Heart left ventricle (tissue), 16 donors: ENCODE measurements at regions not wholly inside any gene's neighbourhood (a gene's known extent, or its start where the extent isn't known, plus 50 kb on each side); places are given as distances from the start of the nearest gene placed in this dataset.

Source experiments
- ATAC-seq, 4 donors: fragments of 200-7000 bp; cut with Tn5 transposase; one replicate each; pipeline ENCODE4 v1.9.1; 2020 to 2022; ENCODE audit warnings: moderate library complexity in 4 of 4, mild to moderate bottlenecking in 3 of 4, moderate number of reproducible peaks in 1 of 4
- DNase-seq, 5 donors: peaks; one replicate each; pipeline ENCODE4 v3.0.0-alpha.2; 2020
- H3K27ac ChIP-seq, 12 donors: fragments of 200-600 bp; sonication (generic) in 4 of 12; one replicate each; pipeline versions ENCODE4 v1.5.0 to v1.8.0; 2016 to 2022; ENCODE audit warnings: mild to moderate bottlenecking in 2 of 12
- H3K27me3 ChIP-seq, 9 donors: fragments of 200-600 bp; sonication (generic) in 2 of 9; one replicate each; pipeline versions ENCODE4 v1.5.1 to v1.8.0; 2016 to 2022; ENCODE audit warnings: mild to moderate bottlenecking in 3 of 9
- H3K36me3 ChIP-seq, 9 donors: fragments of 200-600 bp; sonication (generic) in 2 of 9; one replicate each; pipeline versions ENCODE4 v1.5.0 to v1.8.0; 2018 to 2022; ENCODE audit warnings: mild to moderate bottlenecking in 2 of 9
- H3K4me1 ChIP-seq, 12 donors: fragments of 200-600 bp; sonication (generic) in 4 of 12; one replicate each; pipeline versions ENCODE4 v1.5.0 to v1.8.0; 2016 to 2022; ENCODE audit warnings: mild to moderate bottlenecking in 3 of 12
- H3K4me3 ChIP-seq, 12 donors: fragments of 200-600 bp; sonication (generic) in 4 of 12; one replicate each; pipeline versions ENCODE4 v1.5.0 to v1.8.0; 2017 to 2022; ENCODE audit warnings: mild to moderate bottlenecking in 9 of 12, moderate library complexity in 4 of 12
- H3K9me3 ChIP-seq, 12 donors: fragments of 200-600 bp; sonication (generic) in 4 of 12; one replicate each; pipeline versions ENCODE4 v1.5.0 to v1.8.0; 2016 to 2022; ENCODE audit warnings: mild to moderate bottlenecking in 1 of 12
- POLR2A ChIP-seq, 2 donors: fragments of 450-650 bp; IDR thresholded peaks; one replicate each; pipeline ENCODE4 v1.6.1; 2017; ENCODE audit warnings: antibody characterized with exemption in 2 of 2, mild to moderate bottlenecking in 2 of 2, moderate library complexity in 2 of 2
- WGBS, 4 donors: extraction: QIAGEN DNeasy Blood & Tissue Kit in 2 of 4; methylation state at CpG; one replicate each; pipeline versions ENCODE4 v1.1.5 to v1.1.7; 2013 to 2018; 5-methylcytosine and 5-hydroxymethylcytosine counted together
- intact Hi-C, 10 donors: fragments of 100-400 bp; cut with DNase I; formaldehyde crosslinking; loops; one replicate each; pipeline versions ENCODE4 v1.11.1 to v1.14.2; 2022
- TF ChIP-seq, protein P1 (sequence below), 12 donors: fragments of 200-600 bp; sonication (generic) in 4 of 12; IDR thresholded peaks; one replicate each; pipeline versions ENCODE4 v1.5.0 to v1.8.0; 2018 to 2022; ENCODE audit warnings: antibody characterized with exemption in 12 of 12, mild to moderate bottlenecking in 5 of 12
- donor health status: ischemic (EF 13 %, LVEDD 7.1; RV severe dilation, severe dysfunction).
- donor health status: healthy with polysubstance abuse.
- donor health status: DM: no; HTN: yes; CAD: no.
- donor health status: DM: no; HTN: no; CAD: no.
- donor health status: ischemic (EF 25% LVEDD 6.9; RV normal size, moderate dysfunction).
- donor health status: ischemic (EF 25% LVEDD 5.7; RV mildly dilated, moderate dysfunction).
- donor health status: healthy.
- donor health status: DM: yes; HTN: yes; CAD: no.
- donor health status: ischemic (EF 35%, LVEDD 5.7; RV mildly dilated, moderate dysfunction).
- donor health status: nonischemic (EF 11% LVEDD 7.7; RV severe dilation, severe dysfunction).
- donor health status: DM: yes; HTN: yes; CAD: no.
- donor health status: PGD.
- donor health status: ischemic (EF 29% LVEDD 5.4; RV normal size, mild dysfunction).
- donor health status: nonischemic (EF 23%, LVEDD 6.1; RV moderate dilation, normal function).

GRCh38 chr18:54717673-54718407 is 110.4 kb upstream of the RAB27B start:
- Histone ChIP-seq H3K27me3 (peaks cover 0 to 31% (median 0%) of the 10 kb centered on the region in 9 donors), H3K4me3 (peak overlapping the region in 1 of 12 donors; percentile 25), H3K4me1 (peaks cover 0 to 4% (median 0%) of the 10 kb centered on the region in 12 donors), H3K9me3 (no peaks in the 10 kb centered on the region), H3K36me3 (no peaks in the 10 kb centered on the region), H3K27ac (no peak overlapping the region)
- intact Hi-C loops, result no loop called here
- 14 to 18% (median 16%) methylated on average over 14 of the region's 14 CpGs for WGBS, 4 donors
- TF ChIP-seq, protein P1, sequence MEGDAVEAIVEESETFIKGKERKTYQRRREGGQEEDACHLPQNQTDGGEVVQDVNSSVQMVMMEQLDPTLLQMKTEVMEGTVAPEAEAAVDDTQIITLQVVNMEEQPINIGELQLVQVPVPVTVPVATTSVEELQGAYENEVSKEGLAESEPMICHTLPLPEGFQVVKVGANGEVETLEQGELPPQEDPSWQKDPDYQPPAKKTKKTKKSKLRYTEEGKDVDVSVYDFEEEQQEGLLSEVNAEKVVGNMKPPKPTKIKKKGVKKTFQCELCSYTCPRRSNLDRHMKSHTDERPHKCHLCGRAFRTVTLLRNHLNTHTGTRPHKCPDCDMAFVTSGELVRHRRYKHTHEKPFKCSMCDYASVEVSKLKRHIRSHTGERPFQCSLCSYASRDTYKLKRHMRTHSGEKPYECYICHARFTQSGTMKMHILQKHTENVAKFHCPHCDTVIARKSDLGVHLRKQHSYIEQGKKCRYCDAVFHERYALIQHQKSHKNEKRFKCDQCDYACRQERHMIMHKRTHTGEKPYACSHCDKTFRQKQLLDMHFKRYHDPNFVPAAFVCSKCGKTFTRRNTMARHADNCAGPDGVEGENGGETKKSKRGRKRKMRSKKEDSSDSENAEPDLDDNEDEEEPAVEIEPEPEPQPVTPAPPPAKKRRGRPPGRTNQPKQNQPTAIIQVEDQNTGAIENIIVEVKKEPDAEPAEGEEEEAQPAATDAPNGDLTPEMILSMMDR (IDR thresholded peaks at IDR 0.05), result no peak
- no peak for TF ChIP-seq POLR2A (IDR thresholded peaks at IDR 0.05)
- ATAC-seq (no peak), DNase-seq (no peak)

DNA sequence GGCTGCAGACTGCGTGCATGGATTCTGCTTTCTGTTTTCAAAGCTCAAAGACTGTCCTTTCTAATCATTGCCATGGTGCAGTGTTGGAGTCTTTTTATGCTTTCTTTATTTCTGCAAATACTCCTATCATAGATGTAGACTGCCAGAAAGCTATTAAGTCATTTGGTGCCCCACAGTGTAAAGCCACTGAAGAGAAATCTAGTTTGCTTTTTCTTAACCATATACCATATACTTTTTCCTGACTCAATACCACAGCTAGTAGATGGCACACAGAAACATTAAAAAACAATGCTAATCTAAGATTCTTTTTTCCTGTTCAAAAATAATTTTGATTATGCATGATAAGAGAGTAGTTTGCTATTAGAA is 109.9 kb upstream of the RAB27B start:
- DNase-seq (no peak), ATAC-seq (no peak)
- H3K9me3 ChIP-seq, result no peaks in the 10 kb centered on the region
- TF ChIP-seq, protein P1 (IDR thresholded peaks at IDR 0.05), result no peak
- no peak for TF ChIP-seq POLR2A (IDR thresholded peaks at IDR 0.05)
- peaks cover 0 to 4% (median 0%) of the 10 kb centered on the region in 12 donors for H3K4me1 ChIP-seq
- no peak overlapping the region for H3K4me3 ChIP-seq
- 51 to 70% (median 61%) methylated on average over 1 of the region's 1 CpG for WGBS, 4 donors
- peaks cover 0 to 31% (median 0%) of the 10 kb centered on the region in 9 donors for H3K27me3 ChIP-seq
- H3K27ac ChIP-seq, result no peak overlapping the region
- no peaks in the 10 kb centered on the region for H3K36me3 ChIP-seq
- intact Hi-C loops, result no loop called here

GRCh38 chr18:54720620-54721019 is 107.7 kb upstream of the RAB27B start:
- 79 to 89% (median 80%) methylated on average over 1 of the region's 1 CpG for WGBS, 4 donors
- intact Hi-C loops, result no loop called here
- Histone ChIP-seq H3K9me3 (no peaks in the 10 kb centered on the region), H3K4me1 (peaks cover 0 to 4% (median 0%) of the 10 kb centered on the region in 12 donors), H3K27me3 (peaks cover 0 to 30% (median 0%) of the 10 kb centered on the region in 9 donors), H3K27ac (no peak overlapping the region), H3K4me3 (no peak overlapping the region), H3K36me3 (no peaks in the 10 kb centered on the region)
- ATAC-seq, result no peak
- DNase-seq, result no peak
- TF ChIP-seq, protein P1 (IDR thresholded peaks at IDR 0.05), result no peak
- TF ChIP-seq POLR2A (IDR thresholded peaks at IDR 0.05), result no peak

- Histone ChIP-seq H3K4me3 (no peak overlapping the region), H3K36me3 (no peaks in the 10 kb centered on the region), H3K9me3 (no peaks in the 10 kb centered on the region), H3K27ac (no peak overlapping the region), H3K4me1 (no peaks in the 10 kb centered on the region), H3K27me3 (peaks cover 0 to 5% (median 0%) of the 10 kb centered on the region in 9 donors)
- ATAC-seq, result no peak
- intact Hi-C loops, result no loop called here
- no peak for DNase-seq
- 90 to 93% (median 92%) methylated on average over 4 of the region's 4 CpGs for WGBS, 4 donors
- no peak for TF ChIP-seq POLR2A (IDR thresholded peaks at IDR 0.05)
- TF ChIP-seq, protein P1 (IDR thresholded peaks at IDR 0.05), result no peak
These were observed 102.1 kb upstream of the RAB27B start for GRCh38 chr18:54726143-54726542.
